ENCODE measurements at regions not wholly inside any gene's neighbourhood (a gene's known extent, or its start where the extent isn't known, plus 50 kb on each side); places are given as distances from the start of the nearest gene placed in this dataset.
"Not testable (repeated sequence)": the region's sequence is repeated elsewhere in the genome, so short reads cannot be mapped to it uniquely, and the experiment has no call there.

GRCh38 chr1:82386365-82387011, 585.8 kb downstream of the ADGRL2 start:
- Histone ChIP-seq H3K27me3 (ENCODE audit: control insufficient read depth in 3 of 3, insufficient read depth in 3 of 3, low read length in 3 of 3) (no peaks in the 10 kb centered on the region), H3K36me3 (ENCODE audit: control insufficient read depth in 3 of 3, insufficient read depth in 3 of 3, low read length in 3 of 3) (no peaks in the 10 kb centered on the region), H3K27ac (ENCODE audit: low read depth, low read length) (no peak overlapping the region), H3K4me1 (ENCODE audit: control insufficient read depth in 3 of 3, insufficient read depth in 3 of 3, low read length in 3 of 3) (no peaks in the 10 kb centered on the region), H3K9ac (ENCODE audit: low read depth in 1 of 3, low read length in 3 of 3) (no peak overlapping the region), H3K9me3 (ENCODE audit: control insufficient read depth in 3 of 3, low read length in 3 of 3) (no peaks in the 10 kb centered on the region), H3K4me3 (ENCODE audit: low read length in 3 of 3) (no peak overlapping the region)

DNA sequence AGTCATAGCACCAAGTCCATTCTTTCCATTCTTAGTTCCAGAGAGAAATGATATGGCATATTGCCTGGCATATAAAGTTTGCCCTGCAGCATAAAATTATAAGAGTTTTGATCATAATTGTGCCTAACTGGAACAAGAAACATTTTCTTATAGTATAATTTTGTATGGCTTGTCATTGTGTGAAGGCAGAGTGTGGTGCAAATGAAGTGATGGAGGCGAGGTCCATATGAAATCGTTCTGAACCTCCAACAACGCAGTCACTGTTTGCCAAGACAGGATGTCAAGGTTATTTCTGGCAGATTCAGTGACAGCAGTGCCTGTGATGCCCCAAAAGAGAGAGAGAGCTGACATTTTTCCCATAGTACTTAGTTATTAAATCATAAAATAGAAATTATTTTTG, 584.0 kb downstream of the ADGRL2 start:
- no peaks in the 10 kb centered on the region for H3K36me3 ChIP-seq (ENCODE audit: control insufficient read depth in 3 of 3, insufficient read depth in 3 of 3, low read length in 3 of 3)
- H3K9me3 ChIP-seq (ENCODE audit: control insufficient read depth in 3 of 3, low read length in 3 of 3): no peaks in the 10 kb centered on the region
- no peaks in the 10 kb centered on the region for H3K27me3 ChIP-seq (ENCODE audit: control insufficient read depth in 3 of 3, insufficient read depth in 3 of 3, low read length in 3 of 3)
- H3K9ac ChIP-seq (ENCODE audit: low read depth in 1 of 3, low read length in 3 of 3): no peak overlapping the region
- H3K4me3 ChIP-seq (ENCODE audit: low read length in 3 of 3): no peak overlapping the region
- H3K4me1 ChIP-seq (ENCODE audit: control insufficient read depth in 3 of 3, insufficient read depth in 3 of 3, low read length in 3 of 3): no peaks in the 10 kb centered on the region
- H3K27ac ChIP-seq (ENCODE audit: low read depth, low read length): no peak overlapping the region

- H3K27ac ChIP-seq (ENCODE audit: low read depth, low read length): no peak overlapping the region
- H3K4me1 ChIP-seq (ENCODE audit: control insufficient read depth in 3 of 3, insufficient read depth in 3 of 3, low read length in 3 of 3): no peaks in the 10 kb centered on the region
- no peaks in the 10 kb centered on the region for H3K27me3 ChIP-seq (ENCODE audit: control insufficient read depth in 3 of 3, insufficient read depth in 3 of 3, low read length in 3 of 3)
- H3K36me3 ChIP-seq (ENCODE audit: control insufficient read depth in 3 of 3, insufficient read depth in 3 of 3, low read length in 3 of 3): no peaks in the 10 kb centered on the region
- H3K4me3 ChIP-seq (ENCODE audit: low read length in 3 of 3): no peak overlapping the region
- H3K9me3 ChIP-seq (ENCODE audit: control insufficient read depth in 3 of 3, low read length in 3 of 3): no peaks in the 10 kb centered on the region
- H3K9ac ChIP-seq (ENCODE audit: low read depth in 1 of 3, low read length in 3 of 3): no peak overlapping the region
Measured at GRCh38 chr1:82377201-82377884, 576.6 kb downstream of the ADGRL2 start.

- no peak overlapping the region for H3K4me3 ChIP-seq (ENCODE audit: low read length in 3 of 3)
- H3K9ac ChIP-seq (ENCODE audit: low read depth in 1 of 3, low read length in 3 of 3): no peak overlapping the region
- H3K36me3 ChIP-seq (ENCODE audit: control insufficient read depth in 3 of 3, insufficient read depth in 3 of 3, low read length in 3 of 3): no peaks in the 10 kb centered on the region
- no peaks in the 10 kb centered on the region for H3K9me3 ChIP-seq (ENCODE audit: control insufficient read depth in 3 of 3, low read length in 3 of 3)
- no peak overlapping the region for H3K27ac ChIP-seq (ENCODE audit: low read depth, low read length)
- no peaks in the 10 kb centered on the region for H3K4me1 ChIP-seq (ENCODE audit: control insufficient read depth in 3 of 3, insufficient read depth in 3 of 3, low read length in 3 of 3)
- no peaks in the 10 kb centered on the region for H3K27me3 ChIP-seq (ENCODE audit: control insufficient read depth in 3 of 3, insufficient read depth in 3 of 3, low read length in 3 of 3)
Measured at GRCh38 chr1:82373710-82374109, 573.0 kb downstream of the ADGRL2 start.

- H3K9me3 ChIP-seq (ENCODE audit: control insufficient read depth in 3 of 3, low read length in 3 of 3): no peaks in the 10 kb centered on the region
- no peaks in the 10 kb centered on the region for H3K36me3 ChIP-seq (ENCODE audit: control insufficient read depth in 3 of 3, insufficient read depth in 3 of 3, low read length in 3 of 3)
- H3K27me3 ChIP-seq (ENCODE audit: control insufficient read depth in 3 of 3, insufficient read depth in 3 of 3, low read length in 3 of 3): no peaks in the 10 kb centered on the region
- no peak overlapping the region for H3K27ac ChIP-seq (ENCODE audit: low read depth, low read length)
- no peaks in the 10 kb centered on the region for H3K4me1 ChIP-seq (ENCODE audit: control insufficient read depth in 3 of 3, insufficient read depth in 3 of 3, low read length in 3 of 3)
- H3K4me3 ChIP-seq (ENCODE audit: low read length in 3 of 3): no peak overlapping the region
- H3K9ac ChIP-seq (ENCODE audit: low read depth in 1 of 3, low read length in 3 of 3): no peak overlapping the region
Measured at GRCh38 chr1:82371844-82372498, 571.2 kb downstream of the ADGRL2 start.

DNA sequence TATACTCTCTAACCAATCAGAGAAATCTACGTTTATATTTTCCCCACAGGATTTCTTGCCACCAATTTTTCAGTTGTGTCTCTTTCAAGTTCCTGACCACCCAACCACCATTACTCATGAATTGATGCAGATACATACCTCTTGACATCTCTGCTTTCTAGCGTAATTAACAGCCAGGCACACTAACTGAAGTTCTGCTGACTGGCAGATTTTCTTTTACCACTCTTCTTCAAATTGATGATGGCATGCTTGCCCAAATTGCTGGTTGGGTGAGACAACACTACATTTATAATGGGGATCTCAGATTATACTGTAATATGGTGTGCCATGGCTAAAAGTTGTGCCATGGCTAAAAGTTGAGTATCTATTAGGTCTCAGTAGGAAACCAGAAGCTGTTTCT, 566.7 kb downstream of the ADGRL2 start:
- no peaks in the 10 kb centered on the region for H3K36me3 ChIP-seq (ENCODE audit: control insufficient read depth in 3 of 3, insufficient read depth in 3 of 3, low read length in 3 of 3)
- H3K4me3 ChIP-seq (ENCODE audit: low read length in 3 of 3): no peak overlapping the region
- H3K27me3 ChIP-seq (ENCODE audit: control insufficient read depth in 3 of 3, insufficient read depth in 3 of 3, low read length in 3 of 3): no peaks in the 10 kb centered on the region
- no peak overlapping the region for H3K9ac ChIP-seq (ENCODE audit: low read depth in 1 of 3, low read length in 3 of 3)
- H3K27ac ChIP-seq (ENCODE audit: low read depth, low read length): no peak overlapping the region
- H3K9me3 ChIP-seq (ENCODE audit: control insufficient read depth in 3 of 3, low read length in 3 of 3): no peaks in the 10 kb centered on the region
- H3K4me1 ChIP-seq (ENCODE audit: control insufficient read depth in 3 of 3, insufficient read depth in 3 of 3, low read length in 3 of 3): no peaks in the 10 kb centered on the region

- H3K27ac ChIP-seq (ENCODE audit: low read depth, low read length): no peak overlapping the region
- no peaks in the 10 kb centered on the region for H3K4me1 ChIP-seq (ENCODE audit: control insufficient read depth in 3 of 3, insufficient read depth in 3 of 3, low read length in 3 of 3)
- no peaks in the 10 kb centered on the region for H3K36me3 ChIP-seq (ENCODE audit: control insufficient read depth in 3 of 3, insufficient read depth in 3 of 3, low read length in 3 of 3)
- no peak overlapping the region for H3K4me3 ChIP-seq (ENCODE audit: low read length in 3 of 3)
- no peaks in the 10 kb centered on the region for H3K9me3 ChIP-seq (ENCODE audit: control insufficient read depth in 3 of 3, low read length in 3 of 3)
- H3K27me3 ChIP-seq (ENCODE audit: control insufficient read depth in 3 of 3, insufficient read depth in 3 of 3, low read length in 3 of 3): no peaks in the 10 kb centered on the region
- H3K9ac ChIP-seq (ENCODE audit: low read depth in 1 of 3, low read length in 3 of 3): no peak overlapping the region
Measured at GRCh38 chr1:82366689-82367088, 566.0 kb downstream of the ADGRL2 start.

DNA sequence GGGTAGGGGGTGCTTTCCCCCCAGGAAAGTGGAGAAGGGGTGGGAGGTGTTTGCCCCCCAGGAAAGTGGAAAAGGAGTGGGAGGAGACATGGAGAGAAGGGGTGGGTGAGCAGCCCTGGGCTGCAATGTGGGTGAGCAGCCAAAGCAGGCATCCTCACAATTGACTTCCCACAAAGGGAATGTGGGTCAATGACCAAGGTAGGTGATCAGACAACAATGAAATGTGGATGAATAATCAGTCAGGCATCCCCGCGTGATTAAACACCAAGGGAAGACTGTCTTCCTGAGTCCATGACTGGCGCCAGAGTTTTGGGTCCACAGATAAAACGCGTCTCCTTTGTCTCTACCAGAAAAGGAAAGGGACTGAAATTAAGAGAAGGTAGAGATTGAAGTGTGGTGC, 558.8 kb downstream of the ADGRL2 start:
- H3K4me1 ChIP-seq (ENCODE audit: control insufficient read depth in 3 of 3, insufficient read depth in 3 of 3, low read length in 3 of 3); H3K36me3 ChIP-seq (ENCODE audit: control insufficient read depth in 3 of 3, insufficient read depth in 3 of 3, low read length in 3 of 3); H3K4me3 ChIP-seq (ENCODE audit: low read length in 3 of 3); H3K9ac ChIP-seq (ENCODE audit: low read depth in 1 of 3, low read length in 3 of 3); H3K27me3 ChIP-seq (ENCODE audit: control insufficient read depth in 3 of 3, insufficient read depth in 3 of 3, low read length in 3 of 3); H3K9me3 ChIP-seq (ENCODE audit: control insufficient read depth in 3 of 3, low read length in 3 of 3); H3K27ac ChIP-seq (ENCODE audit: low read depth, low read length): not testable (repeated sequence)

- not testable (repeated sequence) for H3K36me3 ChIP-seq (ENCODE audit: control insufficient read depth in 3 of 3, insufficient read depth in 3 of 3, low read length in 3 of 3); H3K4me3 ChIP-seq (ENCODE audit: low read length in 3 of 3); H3K9ac ChIP-seq (ENCODE audit: low read depth in 1 of 3, low read length in 3 of 3); H3K9me3 ChIP-seq (ENCODE audit: control insufficient read depth in 3 of 3, low read length in 3 of 3); H3K27me3 ChIP-seq (ENCODE audit: control insufficient read depth in 3 of 3, insufficient read depth in 3 of 3, low read length in 3 of 3); H3K27ac ChIP-seq (ENCODE audit: low read depth, low read length); H3K4me1 ChIP-seq (ENCODE audit: control insufficient read depth in 3 of 3, insufficient read depth in 3 of 3, low read length in 3 of 3)
Measured at GRCh38 chr1:82358706-82359105, 558.0 kb downstream of the ADGRL2 start.

- not testable (repeated sequence) for H3K36me3 ChIP-seq (ENCODE audit: control insufficient read depth in 3 of 3, insufficient read depth in 3 of 3, low read length in 3 of 3); H3K4me3 ChIP-seq (ENCODE audit: low read length in 3 of 3); H3K27ac ChIP-seq (ENCODE audit: low read depth, low read length); H3K9ac ChIP-seq (ENCODE audit: low read depth in 1 of 3, low read length in 3 of 3); H3K9me3 ChIP-seq (ENCODE audit: control insufficient read depth in 3 of 3, low read length in 3 of 3); H3K27me3 ChIP-seq (ENCODE audit: control insufficient read depth in 3 of 3, insufficient read depth in 3 of 3, low read length in 3 of 3); H3K4me1 ChIP-seq (ENCODE audit: control insufficient read depth in 3 of 3, insufficient read depth in 3 of 3, low read length in 3 of 3)
Measured at GRCh38 chr1:82354546-82354945, 553.8 kb downstream of the ADGRL2 start.

Measured in skeletal muscle tissue (tissue), 3 donors.